ENCODE measurements at regions not wholly inside any gene's neighbourhood (a gene's known extent, or its start where the extent isn't known, plus 50 kb on each side); places are given as distances from the start of the nearest gene placed in this dataset.
A peak's percentile ranks its signal among the peaks of the same experiment; 100 is the strongest.

DNA sequence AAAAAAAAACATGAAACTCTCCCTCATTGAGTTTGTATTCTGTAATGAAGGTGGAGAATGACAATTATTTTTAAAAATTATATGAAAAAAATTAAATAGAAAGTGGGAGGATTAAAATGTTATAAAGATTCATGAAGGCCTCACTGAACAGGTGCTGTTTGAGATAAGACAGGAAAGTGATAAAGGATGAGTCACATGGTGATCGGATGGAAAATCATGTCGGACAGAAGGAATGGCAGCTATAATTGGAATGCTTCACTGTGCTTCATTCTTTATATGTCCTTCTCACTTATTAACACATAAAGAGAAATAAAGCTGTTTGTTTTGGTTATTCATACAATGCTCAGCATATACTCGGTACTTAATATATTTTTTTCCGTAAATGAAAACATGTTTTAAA lies 464.5 kb upstream of the RGMB start:
- DNase-seq: no peak
- Mint-ChIP-seq H3K36me3 (ENCODE audit: insufficient read depth, unreplicated experiment) (peaks cover 5% of the 10 kb centered on the region), H3K27me3 (ENCODE audit: unreplicated experiment) (no peaks in the 10 kb centered on the region), H3K9me3 (ENCODE audit: low read depth, unreplicated experiment) (no peaks in the 10 kb centered on the region), H3K4me3 (ENCODE audit: low read depth, unreplicated experiment) (no peak overlapping the region), H3K27ac (ENCODE audit: unreplicated experiment) (peak overlapping the region; percentile 86), H3K4me1 (ENCODE audit: low read depth, unreplicated experiment) (peaks cover 37% of the 10 kb centered on the region)
- intact Hi-C loops (cut with micrococcal nuclease; ENCODE audit: unreplicated experiment): no loop called here
- CTCF ChIA-PET: no interaction called here
- TF ChIP-seq, protein P1, sequence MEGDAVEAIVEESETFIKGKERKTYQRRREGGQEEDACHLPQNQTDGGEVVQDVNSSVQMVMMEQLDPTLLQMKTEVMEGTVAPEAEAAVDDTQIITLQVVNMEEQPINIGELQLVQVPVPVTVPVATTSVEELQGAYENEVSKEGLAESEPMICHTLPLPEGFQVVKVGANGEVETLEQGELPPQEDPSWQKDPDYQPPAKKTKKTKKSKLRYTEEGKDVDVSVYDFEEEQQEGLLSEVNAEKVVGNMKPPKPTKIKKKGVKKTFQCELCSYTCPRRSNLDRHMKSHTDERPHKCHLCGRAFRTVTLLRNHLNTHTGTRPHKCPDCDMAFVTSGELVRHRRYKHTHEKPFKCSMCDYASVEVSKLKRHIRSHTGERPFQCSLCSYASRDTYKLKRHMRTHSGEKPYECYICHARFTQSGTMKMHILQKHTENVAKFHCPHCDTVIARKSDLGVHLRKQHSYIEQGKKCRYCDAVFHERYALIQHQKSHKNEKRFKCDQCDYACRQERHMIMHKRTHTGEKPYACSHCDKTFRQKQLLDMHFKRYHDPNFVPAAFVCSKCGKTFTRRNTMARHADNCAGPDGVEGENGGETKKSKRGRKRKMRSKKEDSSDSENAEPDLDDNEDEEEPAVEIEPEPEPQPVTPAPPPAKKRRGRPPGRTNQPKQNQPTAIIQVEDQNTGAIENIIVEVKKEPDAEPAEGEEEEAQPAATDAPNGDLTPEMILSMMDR (IDR thresholded peaks at IDR 0.05; ENCODE audit: unreplicated experiment): no peak
- no TSS peak for BruUV-seq (replicated peaks)

DNA sequence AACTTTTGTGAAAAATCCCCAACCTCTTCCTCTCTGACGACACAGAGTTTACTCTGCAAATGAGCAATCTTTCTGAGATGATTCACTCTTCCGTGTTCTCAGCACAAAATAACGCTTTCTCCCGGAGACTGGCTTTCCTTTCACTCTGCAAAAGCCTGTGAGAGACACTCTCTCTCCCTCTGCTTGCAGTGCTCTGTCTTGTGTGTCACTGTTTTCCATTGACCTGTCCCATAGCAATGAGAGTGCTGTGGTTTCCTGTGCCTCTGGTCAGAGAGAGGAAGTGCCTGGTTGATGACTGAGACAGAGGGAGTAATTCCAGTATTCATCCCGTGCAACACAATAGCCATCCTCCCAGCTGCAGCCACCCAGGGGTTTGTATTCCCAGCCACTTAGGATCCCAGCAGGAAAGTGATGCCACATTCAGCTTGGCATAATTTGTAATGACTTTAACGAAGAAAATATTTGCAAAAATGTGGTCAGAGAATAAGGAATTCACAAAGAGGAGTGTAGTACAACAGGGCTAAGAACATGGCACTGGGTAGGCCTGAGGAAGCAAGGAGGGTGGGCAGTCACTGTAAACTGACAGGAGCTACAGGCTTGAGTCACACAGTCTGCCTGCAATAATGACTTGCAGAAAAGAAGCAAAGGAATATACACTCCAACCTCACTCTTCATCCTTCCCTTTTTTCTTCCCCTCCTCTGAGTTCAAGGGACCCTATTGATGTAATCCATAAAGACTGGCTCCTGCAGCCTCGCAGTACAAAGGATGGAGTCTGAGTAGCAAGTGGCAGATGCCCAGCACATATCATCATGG lies 463.5 kb upstream of the RGMB start:
- CTCF ChIA-PET: no interaction called here
- intact Hi-C loops (cut with micrococcal nuclease; ENCODE audit: unreplicated experiment): no loop called here
- BruUV-seq (replicated peaks): no TSS peak

DNA sequence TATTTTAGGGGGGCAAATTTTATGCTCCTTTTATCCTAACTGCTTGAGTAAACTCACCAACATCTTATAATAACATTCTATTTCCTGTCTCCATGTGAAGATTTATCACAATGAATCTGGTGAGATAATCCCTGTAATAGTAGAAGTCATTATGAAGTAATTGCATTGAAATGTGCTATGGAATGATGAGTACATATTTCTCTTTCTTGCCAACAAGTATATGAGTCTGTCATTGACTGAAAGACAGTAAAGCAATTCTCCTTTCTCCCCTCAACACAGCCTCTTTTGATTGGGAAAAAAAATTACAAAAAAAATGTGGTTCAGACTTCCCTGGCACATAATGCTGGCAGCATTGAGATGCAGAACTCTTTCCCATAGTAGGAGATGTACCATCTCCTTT lies 459.2 kb upstream of the RGMB start:
- BruUV-seq (replicated peaks): no TSS peak
- DNase-seq: no peak
- H3K9me3 Mint-ChIP-seq (ENCODE audit: low read depth, unreplicated experiment): no peaks in the 10 kb centered on the region

More for the DNA sequence above, 463.5 kb upstream of the RGMB start:
- H3K4me3 Mint-ChIP-seq (ENCODE audit: low read depth, unreplicated experiment): peak overlapping the region; percentile 62
- H3K4me1 Mint-ChIP-seq (ENCODE audit: low read depth, unreplicated experiment): peaks cover 43% of the 10 kb centered on the region
- no peaks in the 10 kb centered on the region for H3K9me3 Mint-ChIP-seq (ENCODE audit: low read depth, unreplicated experiment)
- TF ChIP-seq, protein P1 (IDR thresholded peaks at IDR 0.05; ENCODE audit: unreplicated experiment): no peak
- H3K27ac Mint-ChIP-seq (ENCODE audit: unreplicated experiment): peak overlapping the region; percentile 86
- H3K36me3 Mint-ChIP-seq (ENCODE audit: insufficient read depth, unreplicated experiment): peaks cover 5% of the 10 kb centered on the region
- H3K27me3 Mint-ChIP-seq (ENCODE audit: unreplicated experiment): no peaks in the 10 kb centered on the region
- DNase-seq: peak; percentile 66

DNA sequence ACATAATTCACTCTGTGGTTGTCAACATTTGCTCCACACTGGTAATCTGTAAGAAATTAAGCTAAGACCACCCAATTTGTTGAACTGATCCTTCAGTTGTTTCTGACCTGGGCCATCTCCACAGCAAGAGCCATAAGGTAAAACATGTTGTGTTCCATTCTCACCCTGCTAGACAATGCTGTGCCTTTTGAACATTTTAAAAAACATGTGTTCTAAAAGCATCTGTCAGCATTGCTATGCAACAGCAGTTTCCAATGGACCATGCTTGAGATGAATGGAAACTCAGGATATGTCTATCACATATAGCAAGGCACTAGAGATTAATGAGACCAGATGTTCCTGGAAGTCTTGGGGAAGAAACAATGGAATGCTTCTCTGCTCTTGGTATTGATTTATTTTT lies 455.1 kb upstream of the RGMB start:
- TF ChIP-seq, protein P1 (IDR thresholded peaks at IDR 0.05; ENCODE audit: unreplicated experiment): no peak
- Mint-ChIP-seq H3K27ac (ENCODE audit: unreplicated experiment) (no peak overlapping the region), H3K36me3 (ENCODE audit: insufficient read depth, unreplicated experiment) (no peaks in the 10 kb centered on the region), H3K9me3 (ENCODE audit: low read depth, unreplicated experiment) (no peaks in the 10 kb centered on the region), H3K4me1 (ENCODE audit: low read depth, unreplicated experiment) (peaks cover 18% of the 10 kb centered on the region), H3K27me3 (ENCODE audit: unreplicated experiment) (no peaks in the 10 kb centered on the region), H3K4me3 (ENCODE audit: low read depth, unreplicated experiment) (no peak overlapping the region)
- CTCF ChIA-PET: no interaction called here
- no peak for DNase-seq
- no TSS peak for BruUV-seq (replicated peaks)
- intact Hi-C loops (cut with micrococcal nuclease; ENCODE audit: unreplicated experiment): no loop called here

More for the DNA sequence above, 459.2 kb upstream of the RGMB start:
- intact Hi-C loops (cut with micrococcal nuclease; ENCODE audit: unreplicated experiment): no loop called here
- Mint-ChIP-seq H3K27ac (ENCODE audit: unreplicated experiment) (no peak overlapping the region), H3K27me3 (ENCODE audit: unreplicated experiment) (no peaks in the 10 kb centered on the region), H3K4me3 (ENCODE audit: low read depth, unreplicated experiment) (no peak overlapping the region), H3K4me1 (ENCODE audit: low read depth, unreplicated experiment) (peaks cover 36% of the 10 kb centered on the region), H3K36me3 (ENCODE audit: insufficient read depth, unreplicated experiment) (peaks cover 5% of the 10 kb centered on the region)
- CTCF ChIA-PET: no interaction called here
- TF ChIP-seq, protein P1 (IDR thresholded peaks at IDR 0.05; ENCODE audit: unreplicated experiment): no peak
